Tibial nerve (tissue), 4 donors: ENCODE measurements at regions not wholly inside any gene's neighbourhood (a gene's known extent, or its start where the extent isn't known, plus 50 kb on each side); places are given as distances from the start of the nearest gene placed in this dataset.

Experiments
- CTCF ChIP-seq, 5 experiments: fragments of 200-600 bp in 3 of 5; fragments of 450-650 bp in 2 of 5; sonication (generic) in 3 of 5; IDR thresholded peaks; one replicate each; pipeline ENCODE4 v1.5.1; 2016 to 2019; ENCODE audit warnings: antibody characterized with exemption in 5 of 5, mild to moderate bottlenecking in 3 of 5, moderate library complexity in 2 of 5
- EP300 ChIP-seq, 2 donors: sonication (generic); formaldehyde crosslinking; IDR thresholded peaks; one replicate each; pipeline ENCODE4 v1.6.1; 2017; ENCODE audit warnings: antibody characterized with exemption in 2 of 2, mild to moderate bottlenecking in 1 of 2

- TF ChIP-seq CTCF (IDR thresholded peaks at IDR 0.05) (no peak), EP300 (IDR thresholded peaks at IDR 0.05) (no peak)
Observed at GRCh38 chr11:134468796-134469195, 56.8 kb upstream of the B3GAT1 start.
